ENCODE measurements at regions not wholly inside any gene's neighbourhood (a gene's known extent, or its start where the extent isn't known, plus 50 kb on each side); places are given as distances from the start of the nearest gene placed in this dataset.

DNA sequence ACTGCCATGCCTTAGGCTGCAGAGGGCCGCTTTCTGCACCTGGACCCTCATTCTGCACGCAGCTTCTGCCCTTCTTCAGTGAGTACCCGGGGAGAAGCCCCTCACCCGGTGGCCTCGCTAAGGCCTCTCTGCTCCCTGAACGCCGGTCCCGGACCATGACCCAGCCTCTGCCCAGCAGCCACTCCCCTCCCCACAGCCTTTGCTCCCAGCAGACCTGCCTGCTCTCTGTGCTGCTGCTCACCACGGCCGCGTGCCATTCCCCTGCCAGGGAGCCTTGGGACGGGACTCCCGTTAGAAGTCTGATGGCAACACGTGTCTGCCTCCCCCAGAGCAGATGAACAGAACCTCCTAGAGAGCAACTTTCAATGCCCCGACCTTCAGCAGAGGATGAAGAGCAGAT lies 282.8 kb downstream of the NDUFA10 start:
- Mint-ChIP-seq H3K9me3 (no peaks in the 10 kb centered on the region), H3K27me3 (ENCODE audit: insufficient read depth, low read depth, poor library complexity) (peaks cover 2% of the 10 kb centered on the region), H3K36me3 (ENCODE audit: low read depth) (no peaks in the 10 kb centered on the region), H3K27ac (no peak overlapping the region), H3K4me1 (no peaks in the 10 kb centered on the region), H3K4me3 (no peak overlapping the region)
- ATAC-seq (no peak), DNase-seq (ENCODE audit: low spot score) (no peak)
- TF ChIP-seq EZH2 (IDR thresholded peaks at IDR 0.05; ENCODE audit: low read depth, unreplicated experiment) = no peak
- no peak for TF ChIP-seq JUNB (IDR thresholded peaks at IDR 0.05; ENCODE audit: unreplicated experiment)
- TF ChIP-seq, protein P1, sequence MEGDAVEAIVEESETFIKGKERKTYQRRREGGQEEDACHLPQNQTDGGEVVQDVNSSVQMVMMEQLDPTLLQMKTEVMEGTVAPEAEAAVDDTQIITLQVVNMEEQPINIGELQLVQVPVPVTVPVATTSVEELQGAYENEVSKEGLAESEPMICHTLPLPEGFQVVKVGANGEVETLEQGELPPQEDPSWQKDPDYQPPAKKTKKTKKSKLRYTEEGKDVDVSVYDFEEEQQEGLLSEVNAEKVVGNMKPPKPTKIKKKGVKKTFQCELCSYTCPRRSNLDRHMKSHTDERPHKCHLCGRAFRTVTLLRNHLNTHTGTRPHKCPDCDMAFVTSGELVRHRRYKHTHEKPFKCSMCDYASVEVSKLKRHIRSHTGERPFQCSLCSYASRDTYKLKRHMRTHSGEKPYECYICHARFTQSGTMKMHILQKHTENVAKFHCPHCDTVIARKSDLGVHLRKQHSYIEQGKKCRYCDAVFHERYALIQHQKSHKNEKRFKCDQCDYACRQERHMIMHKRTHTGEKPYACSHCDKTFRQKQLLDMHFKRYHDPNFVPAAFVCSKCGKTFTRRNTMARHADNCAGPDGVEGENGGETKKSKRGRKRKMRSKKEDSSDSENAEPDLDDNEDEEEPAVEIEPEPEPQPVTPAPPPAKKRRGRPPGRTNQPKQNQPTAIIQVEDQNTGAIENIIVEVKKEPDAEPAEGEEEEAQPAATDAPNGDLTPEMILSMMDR (conservative IDR thresholded peaks at IDR 0.05; ENCODE audit: low read depth in 2 of 2) = no peak
- no peak for TF ChIP-seq CREB1 (CRISPR knock-in tag; IDR thresholded peaks at IDR 0.05; ENCODE audit: low read depth)
- no peak for TF ChIP-seq EZH2phosphoT487 (IDR thresholded peaks at IDR 0.05; ENCODE audit: unreplicated experiment)
- TF ChIP-seq, protein P2, sequence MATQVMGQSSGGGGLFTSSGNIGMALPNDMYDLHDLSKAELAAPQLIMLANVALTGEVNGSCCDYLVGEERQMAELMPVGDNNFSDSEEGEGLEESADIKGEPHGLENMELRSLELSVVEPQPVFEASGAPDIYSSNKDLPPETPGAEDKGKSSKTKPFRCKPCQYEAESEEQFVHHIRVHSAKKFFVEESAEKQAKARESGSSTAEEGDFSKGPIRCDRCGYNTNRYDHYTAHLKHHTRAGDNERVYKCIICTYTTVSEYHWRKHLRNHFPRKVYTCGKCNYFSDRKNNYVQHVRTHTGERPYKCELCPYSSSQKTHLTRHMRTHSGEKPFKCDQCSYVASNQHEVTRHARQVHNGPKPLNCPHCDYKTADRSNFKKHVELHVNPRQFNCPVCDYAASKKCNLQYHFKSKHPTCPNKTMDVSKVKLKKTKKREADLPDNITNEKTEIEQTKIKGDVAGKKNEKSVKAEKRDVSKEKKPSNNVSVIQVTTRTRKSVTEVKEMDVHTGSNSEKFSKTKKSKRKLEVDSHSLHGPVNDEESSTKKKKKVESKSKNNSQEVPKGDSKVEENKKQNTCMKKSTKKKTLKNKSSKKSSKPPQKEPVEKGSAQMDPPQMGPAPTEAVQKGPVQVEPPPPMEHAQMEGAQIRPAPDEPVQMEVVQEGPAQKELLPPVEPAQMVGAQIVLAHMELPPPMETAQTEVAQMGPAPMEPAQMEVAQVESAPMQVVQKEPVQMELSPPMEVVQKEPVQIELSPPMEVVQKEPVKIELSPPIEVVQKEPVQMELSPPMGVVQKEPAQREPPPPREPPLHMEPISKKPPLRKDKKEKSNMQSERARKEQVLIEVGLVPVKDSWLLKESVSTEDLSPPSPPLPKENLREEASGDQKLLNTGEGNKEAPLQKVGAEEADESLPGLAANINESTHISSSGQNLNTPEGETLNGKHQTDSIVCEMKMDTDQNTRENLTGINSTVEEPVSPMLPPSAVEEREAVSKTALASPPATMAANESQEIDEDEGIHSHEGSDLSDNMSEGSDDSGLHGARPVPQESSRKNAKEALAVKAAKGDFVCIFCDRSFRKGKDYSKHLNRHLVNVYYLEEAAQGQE (IDR thresholded peaks at IDR 0.05; ENCODE audit: unreplicated experiment) = no peak
- TF ChIP-seq, protein P3, sequence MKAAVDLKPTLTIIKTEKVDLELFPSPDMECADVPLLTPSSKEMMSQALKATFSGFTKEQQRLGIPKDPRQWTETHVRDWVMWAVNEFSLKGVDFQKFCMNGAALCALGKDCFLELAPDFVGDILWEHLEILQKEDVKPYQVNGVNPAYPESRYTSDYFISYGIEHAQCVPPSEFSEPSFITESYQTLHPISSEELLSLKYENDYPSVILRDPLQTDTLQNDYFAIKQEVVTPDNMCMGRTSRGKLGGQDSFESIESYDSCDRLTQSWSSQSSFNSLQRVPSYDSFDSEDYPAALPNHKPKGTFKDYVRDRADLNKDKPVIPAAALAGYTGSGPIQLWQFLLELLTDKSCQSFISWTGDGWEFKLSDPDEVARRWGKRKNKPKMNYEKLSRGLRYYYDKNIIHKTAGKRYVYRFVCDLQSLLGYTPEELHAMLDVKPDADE (IDR thresholded peaks at IDR 0.05) = no peak
- no peak overlapping the region for H3K27ac ChIP-seq (ENCODE audit: low read depth)
- H3F3A ChIP-seq (replicated peaks; ENCODE audit: low read depth) = no peaks in the 10 kb centered on the region
- no peak overlapping the region for H2AFZ ChIP-seq
- H4K20me1 ChIP-seq (replicated peaks; ENCODE audit: insufficient read depth) = no peaks in the 10 kb centered on the region
- H3K9me2 ChIP-seq (ENCODE audit: insufficient read depth) = no peaks in the 10 kb centered on the region
- no peak overlapping the region for H3K4me2 ChIP-seq
- H3K79me2 ChIP-seq (replicated peaks; ENCODE audit: insufficient read depth) = no peaks in the 10 kb centered on the region
- H3K27me3 ChIP-seq (ENCODE audit: insufficient read depth) = no peaks in the 10 kb centered on the region
- no peak overlapping the region for H3K4me3 ChIP-seq
- no peaks in the 10 kb centered on the region for H3K4me1 ChIP-seq (ENCODE audit: insufficient read depth)
- no peaks in the 10 kb centered on the region for H3K36me3 ChIP-seq (ENCODE audit: insufficient read depth)

DNA sequence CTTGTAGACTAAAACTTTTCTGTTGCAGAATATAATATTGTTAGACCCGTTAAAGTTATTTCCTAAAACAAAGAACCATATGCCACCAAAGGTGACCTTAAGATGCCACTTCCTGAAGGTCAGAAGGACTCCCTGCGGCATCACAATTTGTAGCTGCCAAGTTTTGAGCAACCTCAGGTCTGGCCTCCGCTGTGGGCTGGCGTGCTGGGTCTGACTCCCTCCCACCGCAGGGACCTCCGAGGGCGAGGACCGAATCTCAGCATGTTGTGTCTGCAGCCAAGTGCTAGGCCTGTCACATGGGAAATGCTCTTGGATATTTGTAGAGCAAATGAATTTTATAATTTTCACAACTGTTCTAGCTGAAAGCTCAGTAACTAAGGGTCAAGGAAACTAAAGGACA lies 285.9 kb downstream of the NDUFA10 start:
- Mint-ChIP-seq H3K9me3 (no peaks in the 10 kb centered on the region), H3K27me3 (ENCODE audit: insufficient read depth, low read depth, poor library complexity) (no peaks in the 10 kb centered on the region), H3K4me3 (no peak overlapping the region), H3K27ac (no peak overlapping the region), H3K36me3 (ENCODE audit: low read depth) (no peaks in the 10 kb centered on the region), H3K4me1 (peaks cover 1% of the 10 kb centered on the region; the same call in 1 of the 3 replicates)
- H3K36me3 ChIP-seq (ENCODE audit: insufficient read depth) = no peaks in the 10 kb centered on the region
- H4K20me1 ChIP-seq (replicated peaks; ENCODE audit: insufficient read depth) = no peaks in the 10 kb centered on the region
- no peak for ATAC-seq
- no peak overlapping the region for H3K4me3 ChIP-seq
- no peak overlapping the region for H2AFZ ChIP-seq
- no peaks in the 10 kb centered on the region for H3K27me3 ChIP-seq (ENCODE audit: insufficient read depth)
- no peak overlapping the region for H3K27ac ChIP-seq (ENCODE audit: low read depth)
- H3K79me2 ChIP-seq (replicated peaks; ENCODE audit: insufficient read depth) = no peaks in the 10 kb centered on the region
- H3K9me2 ChIP-seq (ENCODE audit: insufficient read depth) = no peaks in the 10 kb centered on the region
- H3K4me1 ChIP-seq (ENCODE audit: insufficient read depth) = no peaks in the 10 kb centered on the region; the same call in 1 of the 2 replicates
- no peak overlapping the region for H3K4me2 ChIP-seq
- no peak for DNase-seq (ENCODE audit: low spot score)
- no peaks in the 10 kb centered on the region for H3F3A ChIP-seq (replicated peaks; ENCODE audit: low read depth)
- TF ChIP-seq, protein P2 (IDR thresholded peaks at IDR 0.05; ENCODE audit: unreplicated experiment) = no peak
- no peak for TF ChIP-seq CREB1 (CRISPR knock-in tag; IDR thresholded peaks at IDR 0.05; ENCODE audit: low read depth)
